HT-29 (cell line): ENCODE measurements at regions not wholly inside any gene's neighbourhood (a gene's known extent, or its start where the extent isn't known, plus 50 kb on each side); places are given as distances from the start of the nearest gene placed in this dataset. TPM values are rescaled to one million over a fixed set of nuclear protein-coding genes. Genes with fewer than 3 reads are reported as not detected.

ENCODE experiments used
- DNase-seq: peaks from one replicate; pipeline ENCODE4 v3.0.0-alpha.2; 2015; ENCODE audit warnings: low spot score
- small RNA-seq: library from RNA; depleted of rRNA; stranded (forward); fragments of <200 nt; gene quantifications from one replicate; pipeline ENCODE3, GENCODE V24; 2014

GRCh38 chr18:55657572-55658331 is 69.8 kb upstream of the TCF4 start:
- no peak for DNase-seq

DNA sequence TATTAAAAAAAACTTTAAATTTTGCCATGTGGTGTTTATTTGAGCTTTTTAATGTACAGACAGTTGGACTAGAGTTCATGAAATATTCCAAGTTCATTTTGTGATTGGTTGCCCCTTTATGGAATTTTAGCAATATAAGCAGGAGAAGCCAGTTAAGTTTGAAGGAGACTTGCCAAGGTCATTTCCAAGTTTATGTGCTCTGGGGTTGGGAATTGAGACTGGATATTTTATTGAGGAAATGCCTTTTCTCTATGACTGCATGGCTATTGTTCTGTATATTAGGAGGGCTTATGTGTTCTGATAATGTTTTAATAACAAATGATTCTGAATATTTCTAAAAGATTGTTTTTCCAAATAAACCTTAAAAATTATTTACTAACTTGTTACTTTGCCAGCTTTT is 67.0 kb upstream of the TCF4 start:
- DNase-seq, result no peak

GRCh38 chr18:55651236-55651635 is 63.2 kb upstream of the TCF4 start:
- no peak for DNase-seq

- DNase-seq, result no peak
Measured at GRCh38 chr18:55650363-55650870, 62.4 kb upstream of the TCF4 start.

DNA sequence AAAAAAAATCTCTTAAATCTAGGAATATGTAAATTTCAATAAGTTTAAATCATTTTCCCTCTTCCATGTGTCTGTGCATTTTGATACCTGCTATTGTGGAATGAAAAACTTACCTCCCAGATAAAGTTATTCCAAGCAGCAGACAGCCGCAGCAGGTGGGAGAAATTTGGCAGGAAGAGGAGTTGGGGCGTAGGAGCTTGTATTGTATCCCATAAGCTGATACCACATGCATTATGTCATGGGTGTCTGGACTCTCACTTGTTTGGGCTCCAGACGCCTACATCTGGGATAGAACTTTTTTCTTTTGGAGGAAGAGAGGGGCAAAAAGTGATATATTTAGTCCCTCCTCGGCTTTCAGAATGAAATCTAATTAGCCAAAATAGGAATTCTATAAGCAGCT is 59.3 kb upstream of the TCF4 start:
- DNase-seq, result no peak

DNA sequence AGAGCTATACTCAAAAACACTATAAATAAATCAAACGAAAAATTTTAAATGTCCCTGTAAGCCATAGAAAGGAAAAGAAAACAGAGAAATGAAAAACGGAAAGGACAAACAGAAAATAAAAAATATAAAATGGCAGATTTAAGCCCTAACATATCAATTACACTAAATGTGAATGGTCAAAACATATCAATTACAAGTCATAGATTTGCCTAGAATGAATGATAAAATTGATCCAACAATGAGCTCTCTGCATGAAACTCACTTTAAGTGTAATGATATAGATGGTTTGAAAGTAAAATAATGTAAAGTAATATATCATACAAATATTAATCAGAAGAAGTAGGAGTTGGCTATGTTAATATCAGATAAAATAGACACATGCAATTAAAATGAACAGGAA is 54.2 kb upstream of the TCF4 start:
- no peak for DNase-seq

- no peak for DNase-seq
Measured at GRCh38 chr18:55641486-55641885, 53.5 kb upstream of the TCF4 start.

Small RNAs in the stretch of these regions (small RNA-seq; reads per million reads assigned to genes)
- gene RF00045, result not detected
